ENCODE measurements at regions not wholly inside any gene's neighbourhood (a gene's known extent, or its start where the extent isn't known, plus 50 kb on each side); places are given as distances from the start of the nearest gene placed in this dataset.

DNA sequence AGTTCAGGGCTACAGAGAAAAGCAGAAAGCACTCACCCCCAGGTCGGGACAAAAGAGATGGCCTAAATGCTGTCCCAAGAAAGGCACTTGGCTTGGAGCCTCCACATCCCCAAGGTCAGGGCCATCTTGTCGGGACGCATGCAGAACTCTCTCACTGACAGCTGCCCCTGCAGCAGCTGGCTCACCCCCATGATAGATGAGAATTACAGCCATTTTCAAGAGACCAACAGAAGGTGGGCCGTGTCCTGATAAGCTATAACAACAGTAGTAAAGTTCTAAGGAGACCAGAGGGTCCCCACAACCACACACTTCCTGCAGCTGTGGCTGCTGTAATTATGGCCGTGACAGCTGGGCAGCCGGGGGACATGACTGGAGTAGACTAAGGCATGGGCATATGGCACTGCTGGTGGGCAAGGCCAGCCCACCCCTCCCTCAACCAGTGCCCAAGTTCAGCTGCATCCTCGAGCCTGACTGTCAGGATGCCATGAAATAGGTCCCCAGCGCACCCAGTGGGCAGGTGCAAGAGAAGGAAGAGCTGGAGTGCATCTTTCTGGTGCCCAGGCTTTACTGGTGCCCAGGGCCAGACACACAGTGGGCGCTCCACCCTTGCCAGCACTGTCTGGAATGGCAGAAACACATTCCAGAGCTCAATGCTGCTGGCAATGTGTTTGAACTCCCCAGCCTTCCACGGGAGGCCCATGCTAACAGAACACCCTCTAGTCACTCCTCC, 436.7 kb upstream of the ZNF507 start:
- in situ Hi-C loops (cut with HindIII; ENCODE audit: low sequenced_read_pairs), result no loop called here

DNA sequence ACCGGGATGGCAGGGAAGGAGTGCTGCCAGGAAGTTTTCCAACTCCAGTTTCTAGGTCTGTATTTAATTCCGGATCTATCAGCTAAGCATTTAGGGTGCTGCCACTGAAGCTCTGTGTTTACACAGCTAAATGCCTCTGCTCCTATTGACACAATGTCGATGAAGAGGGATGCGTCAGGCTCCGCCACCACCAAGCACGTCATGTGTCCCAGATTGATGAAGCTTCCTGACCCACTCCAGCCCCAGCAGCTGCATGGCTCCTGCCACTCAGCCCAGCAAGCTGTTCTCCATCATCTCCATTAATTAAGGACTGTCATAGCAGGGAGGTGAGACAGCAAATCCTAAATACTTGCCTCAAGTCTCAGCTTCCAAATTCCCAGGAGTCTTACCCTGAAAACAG, 435.2 kb upstream of the ZNF507 start:
- in situ Hi-C loops (cut with HindIII; ENCODE audit: low sequenced_read_pairs), result no loop called here

DNA sequence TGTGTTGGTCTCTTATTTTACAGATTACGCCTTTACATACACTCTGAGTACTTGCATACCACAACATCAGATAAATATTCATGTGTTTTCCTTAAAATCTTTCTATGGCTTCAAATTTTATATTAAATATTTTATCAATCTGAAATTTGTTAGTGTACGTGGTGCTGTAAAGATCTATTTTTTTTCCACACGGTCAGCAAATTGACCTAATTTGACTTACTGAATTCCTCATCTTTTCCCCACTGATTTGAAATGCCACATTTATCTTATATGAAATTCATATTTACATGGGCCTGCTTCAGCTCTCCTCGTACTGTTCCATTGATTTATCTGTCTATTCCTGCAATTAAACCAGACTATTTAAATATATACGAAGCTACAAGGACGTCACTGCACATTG, 433.8 kb upstream of the ZNF507 start:
- in situ Hi-C loops (cut with HindIII; ENCODE audit: low sequenced_read_pairs), result no loop called here

DNA sequence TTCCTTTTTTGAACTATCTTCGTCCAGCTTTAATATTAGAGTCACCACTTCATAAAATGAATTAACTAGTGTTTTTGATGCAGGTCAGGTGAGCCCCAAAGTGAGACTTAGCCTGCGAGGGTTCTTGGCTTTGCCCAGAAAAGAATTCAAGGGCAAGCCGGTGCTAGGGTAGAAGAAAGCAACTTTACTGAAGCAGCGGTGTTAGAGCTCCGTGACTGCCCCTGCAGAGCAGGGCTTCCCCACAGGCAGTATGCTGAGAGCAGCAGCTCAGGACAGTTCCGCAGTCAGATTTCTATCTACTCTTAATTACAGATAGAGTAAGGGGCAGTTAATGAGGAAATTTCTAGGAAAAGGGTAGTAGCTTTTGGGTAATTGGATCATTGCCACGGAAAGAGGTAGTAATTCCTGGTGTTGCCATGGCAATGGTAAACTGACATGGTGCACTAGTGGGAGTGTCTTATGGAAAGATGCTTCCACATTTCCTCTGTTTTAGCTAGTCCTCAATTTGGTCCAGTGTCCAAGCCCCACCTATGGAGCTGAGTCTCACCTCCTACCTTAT, 432.2 kb upstream of the ZNF507 start:
- in situ Hi-C loops (cut with HindIII; ENCODE audit: low sequenced_read_pairs), result no loop called here

DNA sequence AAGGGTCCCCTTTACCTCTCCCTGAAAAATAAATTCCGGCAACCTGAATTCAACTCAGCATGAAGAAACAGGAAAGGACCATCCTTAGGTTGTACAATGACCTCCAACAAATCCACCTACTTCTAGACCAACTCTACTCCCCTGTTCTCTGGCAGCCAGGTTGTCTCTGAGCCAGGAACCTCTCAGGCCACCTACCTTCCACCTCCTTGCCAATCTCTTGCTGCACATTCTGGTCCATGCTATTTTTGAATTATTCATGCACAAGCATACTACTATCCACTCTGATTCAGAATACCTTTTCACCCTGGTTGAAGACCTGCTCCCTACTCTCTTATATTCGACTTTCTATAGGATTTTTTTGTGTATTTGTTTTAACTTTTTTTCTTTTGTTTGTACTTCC, 415.0 kb upstream of the ZNF507 start:
- in situ Hi-C loops (cut with HindIII; ENCODE audit: low sequenced_read_pairs), result no loop called here

DNA sequence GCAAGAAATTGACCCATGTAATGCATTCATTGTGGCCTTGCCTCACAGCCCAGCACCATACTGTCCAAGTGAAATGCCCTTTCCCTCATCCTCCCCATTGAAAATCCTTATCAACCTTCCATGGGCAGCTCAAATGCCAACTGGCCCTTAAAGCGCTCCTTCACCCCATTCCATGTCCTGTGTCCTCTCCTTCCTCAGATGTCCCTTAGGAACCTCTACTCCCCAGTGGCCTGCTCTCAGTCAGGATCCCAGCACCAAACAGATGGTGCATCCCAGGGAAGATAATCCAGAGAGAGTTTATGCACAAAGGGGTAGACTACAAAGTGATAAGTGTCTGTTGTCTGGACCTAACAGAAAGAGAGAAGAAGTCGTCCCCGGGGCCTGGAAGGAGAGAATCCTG, 407.4 kb upstream of the ZNF507 start:
- in situ Hi-C loops (cut with HindIII; ENCODE audit: low sequenced_read_pairs), result no loop called here

DNA sequence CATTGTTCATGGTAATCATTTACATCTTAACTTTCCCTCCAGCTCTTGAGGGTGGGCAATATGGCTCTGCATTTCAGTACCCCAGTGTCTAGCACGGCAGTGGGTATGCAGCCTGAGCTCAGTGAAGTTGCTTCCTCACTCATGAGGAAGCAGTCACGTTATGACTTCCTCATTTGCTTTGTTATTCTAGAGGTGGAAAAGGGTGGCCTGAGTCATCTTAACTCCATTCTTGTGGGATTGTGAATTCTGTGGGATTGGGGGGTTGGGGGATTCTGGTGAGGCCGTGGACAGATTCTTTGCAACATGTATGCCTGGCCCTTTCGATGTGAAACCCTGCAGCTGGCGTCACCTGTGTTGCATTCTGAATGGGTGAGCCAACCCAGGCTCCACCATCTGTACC, 406.7 kb upstream of the ZNF507 start:
- in situ Hi-C loops (cut with HindIII; ENCODE audit: low sequenced_read_pairs), result no loop called here

DNA sequence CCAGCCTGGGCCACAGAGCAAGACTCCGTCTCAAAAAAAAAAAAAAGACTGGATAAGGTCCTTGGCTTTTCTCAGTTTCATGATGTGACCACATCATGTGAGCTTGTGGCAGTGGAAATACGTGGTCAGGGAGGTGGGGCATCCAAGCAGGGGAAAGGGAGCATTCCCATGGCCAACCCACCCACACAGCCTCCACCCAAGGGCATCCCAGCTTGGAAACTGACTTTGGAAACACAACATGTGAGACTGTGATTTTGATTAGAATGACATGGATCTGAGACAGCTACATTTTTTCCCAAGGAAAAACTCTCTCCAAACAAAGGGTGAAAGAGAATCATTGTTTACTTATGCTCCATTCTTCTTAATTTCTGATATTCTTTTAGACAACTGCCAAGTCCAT, 405.0 kb upstream of the ZNF507 start:
- in situ Hi-C loops (cut with HindIII; ENCODE audit: low sequenced_read_pairs), result no loop called here

DNA sequence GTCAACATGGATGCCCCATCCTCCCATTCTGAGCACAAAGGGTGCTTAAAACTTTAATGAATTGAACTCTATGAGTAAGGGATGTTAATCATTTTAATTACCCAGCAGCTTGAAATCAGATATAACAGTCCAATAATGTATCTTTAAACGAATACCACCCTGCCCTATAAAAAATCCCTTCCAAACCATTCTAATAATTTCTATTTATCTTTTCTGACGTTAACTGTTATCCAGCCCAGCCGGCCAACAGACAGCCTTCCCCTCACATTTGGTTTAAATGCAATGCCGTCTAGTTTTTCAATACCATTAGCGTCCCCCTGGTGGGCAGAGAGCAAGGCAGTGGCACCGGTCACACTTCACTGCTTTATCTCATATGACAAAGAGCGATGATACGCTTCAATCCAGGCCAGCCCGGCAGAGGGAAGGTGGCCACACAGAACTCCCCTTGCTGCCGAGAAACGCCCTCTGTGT, 402.2 kb upstream of the ZNF507 start:
- in situ Hi-C loops (cut with HindIII; ENCODE audit: low sequenced_read_pairs), result no loop called here

DNA sequence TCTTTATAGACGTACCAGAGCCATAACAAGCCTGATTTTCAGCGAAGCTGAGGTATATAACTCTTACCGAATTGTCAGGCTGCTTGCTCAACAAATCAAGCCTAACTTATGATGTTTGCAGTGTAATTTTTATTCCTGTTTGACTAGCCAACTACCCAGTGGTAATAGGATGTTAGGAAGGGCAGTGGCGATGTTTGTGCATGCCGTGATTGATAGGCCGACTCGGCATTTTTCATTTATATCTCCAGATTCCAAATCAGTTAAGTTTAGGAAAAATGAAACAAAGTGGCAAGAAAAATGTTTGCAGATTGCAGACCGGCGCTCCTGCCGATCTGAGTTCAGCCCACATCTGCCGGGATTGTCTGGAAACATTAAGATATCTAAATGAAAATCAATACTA, 401.6 kb upstream of the ZNF507 start:
- in situ Hi-C loops (cut with HindIII; ENCODE audit: low sequenced_read_pairs), result no loop called here

DNA sequence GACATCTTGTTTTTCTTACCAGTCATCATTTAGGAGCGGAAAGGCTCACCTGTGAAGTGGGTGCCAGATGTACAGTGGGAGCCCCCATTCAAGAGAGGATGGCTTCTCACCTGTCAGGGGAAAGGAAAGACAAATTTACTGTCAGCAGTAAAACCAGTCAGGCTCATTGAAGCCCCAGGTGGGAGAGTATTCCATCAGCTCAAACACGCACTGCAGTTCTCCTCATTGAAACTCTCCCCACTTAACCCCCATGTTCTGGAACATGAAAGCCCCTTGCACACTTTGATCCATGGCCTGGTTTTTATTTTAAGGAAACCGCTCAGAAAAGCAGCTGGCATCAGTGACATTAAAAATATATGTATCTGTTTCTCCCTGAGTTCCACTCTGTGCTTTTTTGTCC, 401.1 kb upstream of the ZNF507 start:
- in situ Hi-C loops (cut with HindIII; ENCODE audit: low sequenced_read_pairs), result no loop called here

DNA sequence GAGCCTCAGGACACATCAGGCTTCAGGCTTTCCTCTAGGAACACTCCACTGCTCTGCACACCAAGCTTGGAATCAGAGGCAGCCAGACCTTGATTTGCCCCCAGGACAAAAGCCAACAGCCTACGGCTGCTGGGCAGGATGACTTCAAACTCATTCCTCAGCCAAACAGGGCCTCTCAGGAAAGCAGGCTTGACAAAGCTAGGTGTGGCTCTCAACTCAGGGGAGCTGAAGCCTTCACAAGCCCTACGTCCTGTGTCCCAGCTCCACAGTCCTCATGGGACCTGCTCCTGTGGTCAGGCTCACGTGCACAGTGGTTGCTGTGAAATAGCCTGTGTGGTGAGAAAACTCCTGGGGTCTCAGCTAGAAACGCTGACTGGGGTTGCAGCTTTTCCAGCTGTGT, 398.9 kb upstream of the ZNF507 start:
- in situ Hi-C loops (cut with HindIII; ENCODE audit: low sequenced_read_pairs), result no loop called here

DNA sequence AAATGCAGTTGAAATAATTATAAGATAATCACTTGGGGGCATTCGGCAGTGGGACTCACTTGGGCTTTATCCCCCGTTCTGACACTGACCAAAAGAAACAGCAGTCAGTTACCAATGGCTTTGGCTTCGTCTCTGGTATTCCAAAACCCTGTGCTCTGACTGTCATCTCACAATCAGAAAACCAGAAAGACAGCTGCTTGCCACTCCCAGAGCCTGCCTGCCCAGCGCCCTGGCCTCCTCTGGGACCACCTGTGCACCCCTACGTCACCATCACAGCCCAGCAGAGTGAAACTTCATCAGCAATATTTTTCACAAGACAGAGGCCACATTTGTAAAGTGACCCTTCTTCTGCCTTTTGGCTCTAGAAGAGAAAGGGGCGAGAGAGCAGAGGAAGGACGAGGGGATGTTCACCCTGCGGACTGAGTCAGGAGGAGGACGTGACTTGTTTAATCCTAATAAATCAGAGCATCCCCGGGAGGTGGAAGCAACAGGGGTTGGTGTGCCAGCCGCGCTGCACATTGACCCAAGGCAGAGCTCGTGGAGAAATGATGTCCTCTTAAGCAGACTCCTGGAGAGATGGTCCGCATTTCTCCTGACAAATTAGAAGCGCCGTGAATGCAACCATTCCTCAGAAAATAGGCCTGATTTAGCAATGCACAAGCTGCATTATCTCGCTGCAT, 397.8 kb upstream of the ZNF507 start:
- in situ Hi-C loops (cut with HindIII; ENCODE audit: low sequenced_read_pairs), result no loop called here

DNA sequence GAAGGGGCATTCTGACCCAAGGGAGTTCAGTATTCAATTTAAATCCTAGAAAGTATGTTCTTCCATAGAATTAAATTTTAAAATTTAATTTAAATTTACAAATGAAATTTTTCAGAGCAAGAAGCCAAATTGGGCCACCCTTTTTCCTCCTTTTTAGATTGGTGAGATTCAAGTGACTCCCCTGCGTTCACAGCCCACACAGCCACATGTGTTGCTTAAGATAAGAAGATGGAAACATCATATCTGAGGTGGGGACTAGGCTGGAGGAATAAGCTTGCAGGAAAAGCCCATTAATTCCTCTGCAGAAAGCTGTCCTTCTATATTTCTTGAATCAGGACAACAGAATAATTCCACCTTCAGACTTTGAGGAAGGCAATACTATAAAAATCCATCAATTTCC, 392.7 kb upstream of the ZNF507 start:
- in situ Hi-C loops (cut with HindIII; ENCODE audit: low sequenced_read_pairs), result no loop called here

DNA sequence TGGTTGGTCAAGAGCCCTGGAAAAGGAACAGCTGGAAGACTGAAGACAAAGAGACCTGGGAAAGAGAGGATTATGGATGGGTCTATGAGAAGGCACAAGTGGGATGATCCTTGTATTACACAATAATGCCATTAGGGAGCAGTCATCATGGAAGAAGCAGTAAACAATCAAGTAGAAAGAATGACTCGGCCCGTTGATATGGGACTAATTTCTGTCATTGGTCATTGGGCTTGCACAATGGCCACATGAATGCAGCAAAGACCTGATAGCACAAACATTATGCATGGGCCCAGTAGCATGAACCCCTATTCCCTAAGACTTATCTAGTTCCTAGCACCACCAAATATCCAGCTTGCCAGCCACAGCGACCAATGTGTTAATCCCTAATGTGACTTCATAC, 390.3 kb upstream of the ZNF507 start:
- in situ Hi-C loops (cut with HindIII; ENCODE audit: low sequenced_read_pairs), result no loop called here

DNA sequence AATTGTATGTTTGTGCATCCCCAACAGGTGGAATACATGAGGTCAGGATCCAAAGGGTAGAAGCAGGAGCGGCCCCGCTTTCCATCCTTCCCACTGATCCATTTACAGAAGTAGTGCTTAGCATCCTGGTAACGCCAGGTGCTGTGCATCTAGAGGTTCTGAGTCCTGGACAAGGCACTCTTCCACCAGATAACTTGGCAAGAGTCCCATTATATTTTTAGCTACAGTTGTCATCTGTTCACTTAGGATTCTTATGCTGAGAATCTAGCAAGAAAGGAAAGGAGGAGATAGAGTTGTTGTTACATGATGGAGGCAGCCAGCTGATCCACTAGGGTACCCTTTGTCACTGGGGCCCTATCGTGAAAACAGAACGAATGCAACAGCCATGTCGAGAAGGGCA, 389.5 kb upstream of the ZNF507 start:
- in situ Hi-C loops (cut with HindIII; ENCODE audit: low sequenced_read_pairs), result no loop called here

DNA sequence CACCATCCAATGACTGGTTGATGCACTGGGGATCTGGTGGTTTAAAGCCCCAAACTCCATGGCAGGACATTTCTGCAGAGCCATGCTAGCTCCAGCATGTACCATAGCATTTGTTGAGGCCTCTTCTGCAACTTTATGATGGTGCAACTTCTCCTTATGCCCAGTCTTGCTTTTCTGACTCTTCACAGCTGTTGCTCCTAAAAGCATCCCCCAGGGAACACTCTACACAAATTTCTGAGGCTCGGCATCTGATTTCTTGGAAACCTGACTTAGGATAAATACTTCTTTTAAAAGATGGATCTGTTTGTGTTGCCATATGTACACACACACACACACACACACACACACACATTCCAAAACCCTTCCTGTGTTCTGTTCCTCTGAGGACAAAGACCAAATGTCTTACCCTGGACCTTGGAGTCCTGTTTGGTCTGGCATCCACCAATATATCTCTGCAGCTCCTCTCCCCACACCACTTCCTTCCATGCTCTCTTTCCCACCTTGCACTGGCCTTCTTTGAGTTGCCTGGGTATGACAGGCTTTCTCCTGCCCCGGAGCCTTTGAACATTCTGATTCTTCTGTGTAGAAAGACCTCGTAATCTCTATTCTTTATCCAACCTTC, 388.5 kb upstream of the ZNF507 start:
- in situ Hi-C loops (cut with HindIII; ENCODE audit: low sequenced_read_pairs), result no loop called here

DNA sequence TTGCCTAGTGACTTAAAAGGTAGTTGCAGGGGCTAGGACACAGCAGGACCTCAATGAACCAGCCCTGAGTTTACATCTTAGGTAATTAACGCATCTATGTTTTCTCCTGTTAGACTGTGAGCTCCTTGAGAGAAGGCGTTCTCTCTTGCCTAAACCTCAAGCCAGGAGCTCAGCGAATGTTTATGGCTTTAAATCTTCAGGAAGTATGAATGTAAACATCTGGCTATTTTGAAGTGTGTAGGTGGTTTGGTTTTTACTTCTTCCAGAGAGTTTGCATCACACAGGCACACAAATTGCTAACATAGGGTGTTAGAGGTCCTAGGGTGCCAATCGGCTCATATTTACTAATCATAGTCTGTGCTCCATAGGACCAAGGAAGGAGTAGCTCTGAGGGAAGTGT, 387.7 kb upstream of the ZNF507 start:
- in situ Hi-C loops (cut with HindIII; ENCODE audit: low sequenced_read_pairs), result no loop called here

DNA sequence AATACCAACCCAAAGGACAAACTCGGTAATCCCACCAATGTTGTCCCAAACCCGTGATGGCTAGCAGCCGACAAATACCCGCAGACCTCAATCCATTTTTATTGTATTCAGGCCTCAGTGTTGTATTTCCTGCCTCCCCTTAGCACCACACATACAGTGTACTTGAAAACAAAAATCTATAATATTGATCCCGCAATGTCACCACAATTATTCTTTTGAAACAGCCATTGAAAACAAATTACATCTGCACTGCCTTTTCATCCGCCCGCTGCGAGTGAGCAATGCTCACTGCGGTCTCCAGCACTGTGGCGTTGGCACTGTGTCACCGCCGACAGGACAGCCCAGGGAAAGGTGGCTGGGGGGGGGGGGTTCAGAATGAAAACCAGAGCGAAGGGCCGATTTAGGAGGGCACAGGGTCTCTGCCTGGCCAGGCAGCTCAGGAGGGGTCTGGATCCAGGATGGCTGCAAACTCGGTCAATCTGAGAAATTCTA, 385.8 kb upstream of the ZNF507 start:
- in situ Hi-C loops (cut with HindIII; ENCODE audit: low sequenced_read_pairs), result no loop called here

DNA sequence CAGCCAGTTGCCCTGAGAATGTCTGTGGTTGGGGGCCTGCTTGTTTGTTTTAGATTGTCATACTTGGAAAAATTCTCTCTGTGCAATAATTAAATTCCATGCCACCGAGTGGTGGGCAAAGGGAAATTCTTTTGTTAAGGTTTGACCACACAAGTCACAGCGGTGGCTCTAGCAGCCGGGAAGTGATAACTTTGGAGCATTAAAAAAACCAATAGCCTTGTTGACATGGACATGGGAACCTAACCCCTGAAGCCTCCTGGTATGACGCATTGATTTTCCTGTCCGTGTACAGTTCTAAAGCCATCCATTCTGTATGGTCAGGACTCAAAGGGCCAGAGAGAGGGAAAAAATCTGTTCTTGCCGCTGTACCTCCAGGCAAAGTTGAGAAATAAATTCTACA, 384.9 kb upstream of the ZNF507 start:
- in situ Hi-C loops (cut with HindIII; ENCODE audit: low sequenced_read_pairs), result no loop called here

DNA sequence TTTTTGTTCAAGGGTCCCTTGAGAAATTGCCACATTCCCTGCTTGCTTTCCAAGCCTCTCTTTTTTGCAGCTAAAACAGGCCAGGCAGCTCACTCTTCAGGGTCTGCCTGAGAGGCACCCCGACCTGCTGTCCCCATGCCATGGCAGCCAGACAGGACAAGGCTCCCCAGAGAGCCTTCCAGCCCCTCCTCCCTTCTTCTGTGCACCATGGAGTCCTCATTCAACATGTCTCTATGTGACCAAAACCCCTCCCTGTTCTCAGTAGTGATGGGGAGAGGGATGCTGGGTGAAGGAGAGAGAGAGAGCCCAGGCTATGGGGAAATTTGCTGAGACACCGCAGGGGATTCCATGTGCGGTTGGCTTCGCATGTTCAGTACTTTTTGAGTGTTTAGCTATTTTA, 384.2 kb upstream of the ZNF507 start:
- in situ Hi-C loops (cut with HindIII; ENCODE audit: low sequenced_read_pairs), result no loop called here

DNA sequence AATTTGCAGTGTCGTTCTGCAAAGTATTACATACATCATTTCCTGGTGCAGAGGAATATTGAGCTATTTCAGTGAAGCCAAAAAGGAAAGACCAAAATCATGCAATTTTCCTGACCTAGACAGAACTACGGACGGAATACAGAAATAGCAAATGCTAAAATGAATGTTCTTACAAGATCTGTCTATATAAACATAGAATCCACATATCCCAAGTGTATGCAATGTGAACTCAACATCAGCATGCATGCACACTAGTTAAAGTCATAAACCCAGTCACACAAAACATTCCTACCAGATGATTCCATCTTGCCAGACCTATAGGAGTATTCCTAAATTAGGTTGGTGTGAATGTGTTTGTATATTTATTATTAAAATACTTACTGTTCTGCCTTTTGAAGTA, 383.7 kb upstream of the ZNF507 start:
- in situ Hi-C loops (cut with HindIII; ENCODE audit: low sequenced_read_pairs), result no loop called here

Data from DLD1 (cell line).